ENCODE measurements at regions not wholly inside any gene's neighbourhood (a gene's known extent, or its start where the extent isn't known, plus 50 kb on each side); places are given as distances from the start of the nearest gene placed in this dataset.

- Histone ChIP-seq H3K27ac (ENCODE audit: low read depth in 1 of 3, low read length in 2 of 3) (no peak overlapping the region), H3K27me3 (ENCODE audit: control insufficient read depth in 3 of 3, insufficient read depth in 3 of 3, low read length in 3 of 3) (no peaks in the 10 kb centered on the region), H3K4me1 (ENCODE audit: control insufficient read depth in 3 of 3, insufficient read depth in 2 of 3, low read depth in 1 of 3, low read length in 2 of 3) (no peaks in the 10 kb centered on the region), H3K4me3 (ENCODE audit: low read depth in 1 of 3, low read length in 3 of 3) (no peak overlapping the region), H3K36me3 (ENCODE audit: control insufficient read depth in 3 of 3, insufficient read depth in 2 of 3, low read depth in 1 of 3, low read length in 3 of 3) (no peaks in the 10 kb centered on the region), H3K9me3 (ENCODE audit: control insufficient read depth in 2 of 2, insufficient read depth in 1 of 2, low read depth in 1 of 2, low read length in 1 of 2) (no peaks in the 10 kb centered on the region)
- no peak for DNase-seq
- no peak for FAIRE-seq
- 42 to 65% (median 49%) methylated on average over 4 of the region's 4 CpGs for WGBS, 3 donors
Measured at GRCh38 chr13:72163678-72164077, 296.7 kb upstream of the DACH1 start.

- no peaks in the 10 kb centered on the region for H3K36me3 ChIP-seq (ENCODE audit: control insufficient read depth in 3 of 3, insufficient read depth in 2 of 3, low read depth in 1 of 3, low read length in 3 of 3)
- no peaks in the 10 kb centered on the region for H3K4me1 ChIP-seq (ENCODE audit: control insufficient read depth in 3 of 3, insufficient read depth in 2 of 3, low read depth in 1 of 3, low read length in 2 of 3)
- no peak overlapping the region for H3K4me3 ChIP-seq (ENCODE audit: low read depth in 1 of 3, low read length in 3 of 3)
- 75 to 84% (median 79%) methylated on average over 5 of the region's 5 CpGs for WGBS, 3 donors
- no peak for DNase-seq
- H3K9me3 ChIP-seq (ENCODE audit: control insufficient read depth in 2 of 2, insufficient read depth in 1 of 2, low read depth in 1 of 2, low read length in 1 of 2): no peaks in the 10 kb centered on the region
- no peak for FAIRE-seq
- no peak overlapping the region for H3K27ac ChIP-seq (ENCODE audit: low read depth in 1 of 3, low read length in 2 of 3)
- H3K27me3 ChIP-seq (ENCODE audit: control insufficient read depth in 3 of 3, insufficient read depth in 3 of 3, low read length in 3 of 3): no peaks in the 10 kb centered on the region
Measured at GRCh38 chr13:72160977-72161376, 294.0 kb upstream of the DACH1 start.

GRCh38 chr13:72156760-72157159 is 289.8 kb upstream of the DACH1 start:
- Histone ChIP-seq H3K27ac (ENCODE audit: low read depth in 1 of 3, low read length in 2 of 3) (no peak overlapping the region), H3K36me3 (ENCODE audit: control insufficient read depth in 3 of 3, insufficient read depth in 2 of 3, low read depth in 1 of 3, low read length in 3 of 3) (no peaks in the 10 kb centered on the region), H3K27me3 (ENCODE audit: control insufficient read depth in 3 of 3, insufficient read depth in 3 of 3, low read length in 3 of 3) (no peaks in the 10 kb centered on the region), H3K9me3 (ENCODE audit: control insufficient read depth in 2 of 2, insufficient read depth in 1 of 2, low read depth in 1 of 2, low read length in 1 of 2) (no peaks in the 10 kb centered on the region), H3K4me3 (ENCODE audit: low read depth in 1 of 3, low read length in 3 of 3) (no peak overlapping the region), H3K4me1 (ENCODE audit: control insufficient read depth in 3 of 3, insufficient read depth in 2 of 3, low read depth in 1 of 3, low read length in 2 of 3) (no peaks in the 10 kb centered on the region)
- no peak for DNase-seq
- no peak for FAIRE-seq

GRCh38 chr13:72153272-72153671 is 286.3 kb upstream of the DACH1 start:
- no peaks in the 10 kb centered on the region for H3K4me1 ChIP-seq (ENCODE audit: control insufficient read depth in 3 of 3, insufficient read depth in 2 of 3, low read depth in 1 of 3, low read length in 2 of 3)
- no peak for FAIRE-seq
- no peak overlapping the region for H3K4me3 ChIP-seq (ENCODE audit: low read depth in 1 of 3, low read length in 3 of 3)
- H3K9me3 ChIP-seq (ENCODE audit: control insufficient read depth in 2 of 2, insufficient read depth in 1 of 2, low read depth in 1 of 2, low read length in 1 of 2): no peaks in the 10 kb centered on the region
- H3K36me3 ChIP-seq (ENCODE audit: control insufficient read depth in 3 of 3, insufficient read depth in 2 of 3, low read depth in 1 of 3, low read length in 3 of 3): no peaks in the 10 kb centered on the region
- DNase-seq: no peak
- no peak overlapping the region for H3K27ac ChIP-seq (ENCODE audit: low read depth in 1 of 3, low read length in 2 of 3)
- 64 to 81% (median 74%) methylated on average over 1 of the region's 1 CpG for WGBS, 3 donors
- H3K27me3 ChIP-seq (ENCODE audit: control insufficient read depth in 3 of 3, insufficient read depth in 3 of 3, low read length in 3 of 3): no peaks in the 10 kb centered on the region

- Histone ChIP-seq H3K9me3 (ENCODE audit: control insufficient read depth in 2 of 2, insufficient read depth in 1 of 2, low read depth in 1 of 2, low read length in 1 of 2) (no peaks in the 10 kb centered on the region), H3K27me3 (ENCODE audit: control insufficient read depth in 3 of 3, insufficient read depth in 3 of 3, low read length in 3 of 3) (no peaks in the 10 kb centered on the region), H3K36me3 (ENCODE audit: control insufficient read depth in 3 of 3, insufficient read depth in 2 of 3, low read depth in 1 of 3, low read length in 3 of 3) (no peaks in the 10 kb centered on the region), H3K4me3 (ENCODE audit: low read depth in 1 of 3, low read length in 3 of 3) (no peak overlapping the region), H3K27ac (ENCODE audit: low read depth in 1 of 3, low read length in 2 of 3) (no peak overlapping the region), H3K4me1 (ENCODE audit: control insufficient read depth in 3 of 3, insufficient read depth in 2 of 3, low read depth in 1 of 3, low read length in 2 of 3) (no peaks in the 10 kb centered on the region)
- DNase-seq: no peak
- 55 to 84% (median 83%) methylated on average over 2 of the region's 2 CpGs for WGBS, 3 donors
- FAIRE-seq: no peak
Measured at GRCh38 chr13:72151241-72151640, 284.2 kb upstream of the DACH1 start.

- Histone ChIP-seq H3K4me1 (ENCODE audit: control insufficient read depth in 3 of 3, insufficient read depth in 2 of 3, low read depth in 1 of 3, low read length in 2 of 3) (no peaks in the 10 kb centered on the region), H3K4me3 (ENCODE audit: low read depth in 1 of 3, low read length in 3 of 3) (no peak overlapping the region), H3K27ac (ENCODE audit: low read depth in 1 of 3, low read length in 2 of 3) (no peak overlapping the region), H3K9me3 (ENCODE audit: control insufficient read depth in 2 of 2, insufficient read depth in 1 of 2, low read depth in 1 of 2, low read length in 1 of 2) (no peaks in the 10 kb centered on the region), H3K27me3 (ENCODE audit: control insufficient read depth in 3 of 3, insufficient read depth in 3 of 3, low read length in 3 of 3) (no peaks in the 10 kb centered on the region), H3K36me3 (ENCODE audit: control insufficient read depth in 3 of 3, insufficient read depth in 2 of 3, low read depth in 1 of 3, low read length in 3 of 3) (no peaks in the 10 kb centered on the region)
- no peak for FAIRE-seq
- DNase-seq: no peak
- WGBS, 3 donors: 65 to 82% (median 75%) methylated on average over 3 of the region's 3 CpGs
Measured at GRCh38 chr13:72150502-72150901, 283.5 kb upstream of the DACH1 start.

- H3K27ac ChIP-seq (ENCODE audit: low read depth in 1 of 3, low read length in 2 of 3): no peak overlapping the region
- H3K27me3 ChIP-seq (ENCODE audit: control insufficient read depth in 3 of 3, insufficient read depth in 3 of 3, low read length in 3 of 3): no peaks in the 10 kb centered on the region
- no peak for FAIRE-seq
Measured at GRCh38 chr13:72149701-72150100, 282.7 kb upstream of the DACH1 start.

GRCh38 chr13:72146816-72147215 is 279.8 kb upstream of the DACH1 start:
- Histone ChIP-seq H3K36me3 (ENCODE audit: control insufficient read depth in 3 of 3, insufficient read depth in 2 of 3, low read depth in 1 of 3, low read length in 3 of 3) (no peaks in the 10 kb centered on the region), H3K27me3 (ENCODE audit: control insufficient read depth in 3 of 3, insufficient read depth in 3 of 3, low read length in 3 of 3) (no peaks in the 10 kb centered on the region), H3K9me3 (ENCODE audit: control insufficient read depth in 2 of 2, insufficient read depth in 1 of 2, low read depth in 1 of 2, low read length in 1 of 2) (no peaks in the 10 kb centered on the region), H3K4me3 (ENCODE audit: low read depth in 1 of 3, low read length in 3 of 3) (no peak overlapping the region), H3K4me1 (ENCODE audit: control insufficient read depth in 3 of 3, insufficient read depth in 2 of 3, low read depth in 1 of 3, low read length in 2 of 3) (no peaks in the 10 kb centered on the region), H3K27ac (ENCODE audit: low read depth in 1 of 3, low read length in 2 of 3) (no peak overlapping the region)
- FAIRE-seq (no peak), DNase-seq (no peak)
- WGBS, 3 donors: 60 to 75% (median 71%) methylated on average over 5 of the region's 5 CpGs

More at GRCh38 chr13:72149701-72150100, 282.7 kb upstream of the DACH1 start:
- no peaks in the 10 kb centered on the region for H3K4me1 ChIP-seq (ENCODE audit: control insufficient read depth in 3 of 3, insufficient read depth in 2 of 3, low read depth in 1 of 3, low read length in 2 of 3)
- H3K4me3 ChIP-seq (ENCODE audit: low read depth in 1 of 3, low read length in 3 of 3): no peak overlapping the region
- H3K9me3 ChIP-seq (ENCODE audit: control insufficient read depth in 2 of 2, insufficient read depth in 1 of 2, low read depth in 1 of 2, low read length in 1 of 2): no peaks in the 10 kb centered on the region
- DNase-seq: peak in 1 of 2 donors; percentile 1
- H3K36me3 ChIP-seq (ENCODE audit: control insufficient read depth in 3 of 3, insufficient read depth in 2 of 3, low read depth in 1 of 3, low read length in 3 of 3): no peaks in the 10 kb centered on the region

GRCh38 chr13:72145383-72145782 is 278.4 kb upstream of the DACH1 start:
- no peaks in the 10 kb centered on the region for H3K4me1 ChIP-seq (ENCODE audit: control insufficient read depth in 3 of 3, insufficient read depth in 2 of 3, low read depth in 1 of 3, low read length in 2 of 3)
- FAIRE-seq: no peak
- H3K9me3 ChIP-seq (ENCODE audit: control insufficient read depth in 2 of 2, insufficient read depth in 1 of 2, low read depth in 1 of 2, low read length in 1 of 2): no peaks in the 10 kb centered on the region
- no peak overlapping the region for H3K4me3 ChIP-seq (ENCODE audit: low read depth in 1 of 3, low read length in 3 of 3)
- H3K27me3 ChIP-seq (ENCODE audit: control insufficient read depth in 3 of 3, insufficient read depth in 3 of 3, low read length in 3 of 3): no peaks in the 10 kb centered on the region
- H3K36me3 ChIP-seq (ENCODE audit: control insufficient read depth in 3 of 3, insufficient read depth in 2 of 3, low read depth in 1 of 3, low read length in 3 of 3): no peaks in the 10 kb centered on the region
- 46 to 78% (median 67%) methylated on average over 2 of the region's 2 CpGs for WGBS, 3 donors
- H3K27ac ChIP-seq (ENCODE audit: low read depth in 1 of 3, low read length in 2 of 3): no peak overlapping the region
- DNase-seq: no peak

All from small intestine (tissue), 7 donors.